Tibial nerve (tissue), 4 donors: ENCODE measurements at regions not wholly inside any gene's neighbourhood (a gene's known extent, or its start where the extent isn't known, plus 50 kb on each side); places are given as distances from the start of the nearest gene placed in this dataset.

ENCODE experiments used
- EP300 ChIP-seq, 2 donors: sonication (generic); formaldehyde crosslinking; IDR thresholded peaks; one replicate each; pipeline ENCODE4 v1.6.1; 2017; ENCODE audit warnings: antibody characterized with exemption in 2 of 2, mild to moderate bottlenecking in 1 of 2
- POLR2A ChIP-seq, 2 donors: fragments of 450-650 bp; IDR thresholded peaks; one replicate each; pipeline ENCODE4 v1.6.1; 2017; ENCODE audit warnings: antibody characterized with exemption in 2 of 2, mild to moderate bottlenecking in 2 of 2, moderate library complexity in 2 of 2
- TF ChIP-seq, protein P1 (sequence below), 5 experiments: fragments of 200-600 bp in 3 of 5; fragments of 450-650 bp in 2 of 5; sonication (generic) in 3 of 5; IDR thresholded peaks; one replicate each; pipeline ENCODE4 v1.5.1; 2016 to 2019; ENCODE audit warnings: antibody characterized with exemption in 5 of 5, mild to moderate bottlenecking in 3 of 5, moderate library complexity in 2 of 5

DNA sequence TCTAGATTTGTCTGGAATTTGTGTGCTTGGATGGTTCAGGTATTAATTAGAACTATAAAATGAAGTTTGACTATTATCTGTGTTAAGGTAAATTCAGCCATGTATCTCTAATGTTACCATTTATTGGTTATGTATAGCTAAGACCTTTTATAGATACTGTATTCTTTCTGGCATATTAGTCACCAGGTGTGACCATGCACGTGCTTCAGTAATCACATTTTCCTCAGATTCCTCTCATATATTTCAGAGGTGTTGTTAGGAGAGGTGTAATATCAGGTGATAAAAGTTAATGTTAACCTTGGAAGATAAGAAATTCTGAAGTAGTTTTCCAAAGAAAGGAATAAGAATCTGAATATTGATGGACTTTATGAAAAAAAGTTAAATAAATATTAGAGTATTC lies 194.5 kb upstream of the KHDRBS2 start:
- TF ChIP-seq, protein P1, sequence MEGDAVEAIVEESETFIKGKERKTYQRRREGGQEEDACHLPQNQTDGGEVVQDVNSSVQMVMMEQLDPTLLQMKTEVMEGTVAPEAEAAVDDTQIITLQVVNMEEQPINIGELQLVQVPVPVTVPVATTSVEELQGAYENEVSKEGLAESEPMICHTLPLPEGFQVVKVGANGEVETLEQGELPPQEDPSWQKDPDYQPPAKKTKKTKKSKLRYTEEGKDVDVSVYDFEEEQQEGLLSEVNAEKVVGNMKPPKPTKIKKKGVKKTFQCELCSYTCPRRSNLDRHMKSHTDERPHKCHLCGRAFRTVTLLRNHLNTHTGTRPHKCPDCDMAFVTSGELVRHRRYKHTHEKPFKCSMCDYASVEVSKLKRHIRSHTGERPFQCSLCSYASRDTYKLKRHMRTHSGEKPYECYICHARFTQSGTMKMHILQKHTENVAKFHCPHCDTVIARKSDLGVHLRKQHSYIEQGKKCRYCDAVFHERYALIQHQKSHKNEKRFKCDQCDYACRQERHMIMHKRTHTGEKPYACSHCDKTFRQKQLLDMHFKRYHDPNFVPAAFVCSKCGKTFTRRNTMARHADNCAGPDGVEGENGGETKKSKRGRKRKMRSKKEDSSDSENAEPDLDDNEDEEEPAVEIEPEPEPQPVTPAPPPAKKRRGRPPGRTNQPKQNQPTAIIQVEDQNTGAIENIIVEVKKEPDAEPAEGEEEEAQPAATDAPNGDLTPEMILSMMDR (IDR thresholded peaks at IDR 0.05), result no peak
- TF ChIP-seq POLR2A (IDR thresholded peaks at IDR 0.05) (no peak), EP300 (IDR thresholded peaks at IDR 0.05) (no peak)
